ENCODE measurements at regions not wholly inside any gene's neighbourhood (a gene's known extent, or its start where the extent isn't known, plus 50 kb on each side); places are given as distances from the start of the nearest gene placed in this dataset.

GRCh38 chr13:53749306-53749705, 720.7 kb downstream of the OLFM4 start:
- H2AK5ac ChIP-seq (ENCODE audit: low read depth, low read length): no peak overlapping the region
- no peak overlapping the region for H3K4ac ChIP-seq (replicated peaks; ENCODE audit: insufficient read length, low read depth, low read length)
- no peaks in the 10 kb centered on the region for H3K79me1 ChIP-seq (ENCODE audit: low read depth, low read length)
- POLR2A ChIA-PET (ENCODE audit: partially characterized antibody): no interaction called here
- H4K8ac ChIP-seq (ENCODE audit: extremely low read depth, insufficient read depth, low read length): no peak overlapping the region
- H3K4me1 ChIP-seq (replicated peaks in 1 of 4; ENCODE audit: control insufficient read depth in 3 of 4, insufficient read depth in 4 of 4, low read length in 3 of 4): no peaks in the 10 kb centered on the region
- no peak overlapping the region for H3K9ac ChIP-seq (replicated peaks in 1 of 4; ENCODE audit: extremely low read depth in 1 of 4, low read depth in 3 of 4, low read length in 3 of 4)
- no peak for FAIRE-seq
- no peak overlapping the region for H3K27ac ChIP-seq (ENCODE audit: low read depth, low read length)
- no peaks in the 10 kb centered on the region for H3K23me2 ChIP-seq (ENCODE audit: low read depth, low read length)
- H2BK120ac ChIP-seq (replicated peaks; ENCODE audit: low read depth, low read length): no peak overlapping the region
- no peak overlapping the region for H2AFZ ChIP-seq (ENCODE audit: low read length)
- no peaks in the 10 kb centered on the region for H4K20me1 ChIP-seq (replicated peaks in 1 of 2; ENCODE audit: control insufficient read depth in 1 of 2, insufficient read depth in 2 of 2, low read length in 2 of 2)
- H3K36me3 ChIP-seq (ENCODE audit: control insufficient read depth in 2 of 4, insufficient read depth in 4 of 4, low read length in 3 of 4): no peaks in the 10 kb centered on the region
- CTCF ChIA-PET (ENCODE audit: partially characterized antibody): no interaction called here
- no peak overlapping the region for H2BK20ac ChIP-seq (ENCODE audit: low read length)
- no peak overlapping the region for H2BK15ac ChIP-seq (ENCODE audit: low read length)
- H3K56ac ChIP-seq (replicated peaks; ENCODE audit: insufficient read length, low read depth, low read length): no peak overlapping the region
- no peaks in the 10 kb centered on the region for H3K27me3 ChIP-seq (replicated peaks in 1 of 4; ENCODE audit: control insufficient read depth in 3 of 4, extremely low read depth in 1 of 4, insufficient read depth in 3 of 4, low read length in 3 of 4)
- no peak overlapping the region for H3K14ac ChIP-seq (ENCODE audit: insufficient read length)
- 83% methylated on average over 3 of the region's 3 CpGs; no CpG with 5 or more reads in 1 of the 2 experiments for WGBS, 2 experiments (ENCODE audit: extremely low coverage in 1 of 2, insufficient coverage in 1 of 2, insufficient read length in 1 of 2, insufficient replicate concordance in 2 of 2, low coverage in 1 of 2, low lambda C conversion rate in 2 of 2, missing lambda C conversion rate in 1 of 2)
- no peaks in the 10 kb centered on the region for H3K79me2 ChIP-seq (ENCODE audit: control insufficient read depth in 1 of 2, insufficient read depth in 2 of 2, low read length in 2 of 2)
- no peak overlapping the region for H3K23ac ChIP-seq (ENCODE audit: insufficient read length)
- no peak overlapping the region for H3K18ac ChIP-seq (ENCODE audit: extremely low read depth, low read length)
- no peak overlapping the region for H3K4me2 ChIP-seq (ENCODE audit: insufficient read depth in 1 of 2, low read depth in 2 of 2, low read length in 2 of 2)
- H3K4me3 ChIP-seq (ENCODE audit: extremely low read depth in 1 of 4, insufficient read depth in 2 of 4, low read depth in 3 of 4, low read length in 4 of 4): no peak overlapping the region
- H4K5ac ChIP-seq (ENCODE audit: insufficient read length, low read depth, low read length): no peak overlapping the region
- no peak overlapping the region for H2BK12ac ChIP-seq (ENCODE audit: low read depth, low read length)
- H3K9me3 ChIP-seq (ENCODE audit: insufficient read depth in 2 of 2, low read depth in 1 of 2, low read length in 1 of 2): no peaks in the 10 kb centered on the region
- DNase-seq (ENCODE audit: low read depth in 1 of 2, low spot score in 2 of 2): no peak
- no peak overlapping the region for H4K91ac ChIP-seq (replicated peaks; ENCODE audit: insufficient read length, low read length)
- no peak overlapping the region for H2BK5ac ChIP-seq (ENCODE audit: low read depth, low read length)
- TF ChIP-seq, protein P1, sequence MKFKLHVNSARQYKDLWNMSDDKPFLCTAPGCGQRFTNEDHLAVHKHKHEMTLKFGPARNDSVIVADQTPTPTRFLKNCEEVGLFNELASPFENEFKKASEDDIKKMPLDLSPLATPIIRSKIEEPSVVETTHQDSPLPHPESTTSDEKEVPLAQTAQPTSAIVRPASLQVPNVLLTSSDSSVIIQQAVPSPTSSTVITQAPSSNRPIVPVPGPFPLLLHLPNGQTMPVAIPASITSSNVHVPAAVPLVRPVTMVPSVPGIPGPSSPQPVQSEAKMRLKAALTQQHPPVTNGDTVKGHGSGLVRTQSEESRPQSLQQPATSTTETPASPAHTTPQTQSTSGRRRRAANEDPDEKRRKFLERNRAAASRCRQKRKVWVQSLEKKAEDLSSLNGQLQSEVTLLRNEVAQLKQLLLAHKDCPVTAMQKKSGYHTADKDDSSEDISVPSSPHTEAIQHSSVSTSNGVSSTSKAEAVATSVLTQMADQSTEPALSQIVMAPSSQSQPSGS (IDR thresholded peaks at IDR 0.05; ENCODE audit: low read length): no peak
- no peak for TF ChIP-seq RBBP5 (IDR thresholded peaks at IDR 0.05; ENCODE audit: borderline replicate concordance, low read depth, low read length)
- TF ChIP-seq KDM1A (IDR thresholded peaks at IDR 0.05; ENCODE audit: borderline replicate concordance, low read length): no peak
- TF ChIP-seq, protein P2, sequence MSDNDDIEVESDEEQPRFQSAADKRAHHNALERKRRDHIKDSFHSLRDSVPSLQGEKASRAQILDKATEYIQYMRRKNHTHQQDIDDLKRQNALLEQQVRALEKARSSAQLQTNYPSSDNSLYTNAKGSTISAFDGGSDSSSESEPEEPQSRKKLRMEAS (IDR thresholded peaks at IDR 0.05): no peak
- TF ChIP-seq EP300 (IDR thresholded peaks at IDR 0.05; ENCODE audit: borderline replicate concordance in 1 of 2, low read depth in 2 of 2, low read length in 2 of 2): no peak
- no peak for TF ChIP-seq BRCA1 (IDR thresholded peaks at IDR 0.05; ENCODE audit: low read depth, low read length)
- TF ChIP-seq SIRT6 (IDR thresholded peaks at IDR 0.05; ENCODE audit: low read length): no peak
- no peak for TF ChIP-seq YY1 (IDR thresholded peaks at IDR 0.05; ENCODE audit: low read depth, low read length)
- TF ChIP-seq ASH2L (IDR thresholded peaks at IDR 0.05; ENCODE audit: low read length): no peak
- no peak for TF ChIP-seq SIX5 (IDR thresholded peaks at IDR 0.05; ENCODE audit: low read depth, low read length)
- TF ChIP-seq RFX5 (IDR thresholded peaks at IDR 0.05; ENCODE audit: borderline replicate concordance, low read depth, low read length): no peak
- TF ChIP-seq BACH1 (IDR thresholded peaks at IDR 0.05; ENCODE audit: low read length): no peak
- TF ChIP-seq EGR1 (IDR thresholded peaks at IDR 0.05; ENCODE audit: borderline replicate concordance, low read depth, low read length): no peak
- no peak for TF ChIP-seq SP2 (IDR thresholded peaks at IDR 0.05; ENCODE audit: low read length)
- TF ChIP-seq TAF1 (IDR thresholded peaks at IDR 0.05; ENCODE audit: low read depth, low read length): no peak
